ENCODE measurements at regions not wholly inside any gene's neighbourhood (a gene's known extent, or its start where the extent isn't known, plus 50 kb on each side); places are given as distances from the start of the nearest gene placed in this dataset.
"Not testable (repeated sequence)": the region's sequence is repeated elsewhere in the genome, so short reads cannot be mapped to it uniquely, and the experiment has no call there.

- not testable (repeated sequence) for TF ChIP-seq EZH2phosphoT487 (IDR thresholded peaks at IDR 0.05; ENCODE audit: borderline replicate concordance, low read length); CTCF (IDR thresholded peaks at IDR 0.05; ENCODE audit: low read depth, low read length, poor library complexity, severe bottlenecking)
Measured at GRCh38 chr5:138682462-138682861, 70.8 kb upstream of the CTNNA1 start.
